OCI-LY3 (cell line): ENCODE measurements at regions not wholly inside any gene's neighbourhood (a gene's known extent, or its start where the extent isn't known, plus 50 kb on each side); places are given as distances from the start of the nearest gene placed in this dataset.

ENCODE experiments used
- CTCF ChIP-seq: fragments of 200-600, 300-600 bp; sonication (generic); IDR thresholded peaks from 2 replicates; pipeline ENCODE4 v1.5.1; 2014; ENCODE audit warnings: antibody characterized with exemption, low read length, low read depth
- EZH2phosphoT487 ChIP-seq: fragments of 200-600 bp; shearing (Covaris generic); IDR thresholded peaks from 2 replicates; pipeline ENCODE4 v1.6.1; 2018; ENCODE audit warnings: antibody characterized with exemption, mixed run types, low read depth

- TF ChIP-seq CTCF (no peak), EZH2phosphoT487 (no peak)
These were observed 524.7 kb upstream of the MCTP2 start for GRCh38 chr15:93706495-93707292.
